HG03139 (cell line): ENCODE measurements at regions not wholly inside any gene's neighbourhood (a gene's known extent, or its start where the extent isn't known, plus 50 kb on each side); places are given as distances from the start of the nearest gene placed in this dataset.

ENCODE experiments used
- ATAC-seq: cut with Tn5 transposase; IDR thresholded peaks from one replicate; pipeline ENCODE4 v1.9.1; 2021; ENCODE audit not compliant: unreplicated experiment

- no peak for ATAC-seq
Observed at GRCh38 chr7:69130396-69130795, 467.9 kb upstream of the AUTS2 start.

- ATAC-seq, result no peak
Observed at GRCh38 chr7:69134316-69134715, 464.0 kb upstream of the AUTS2 start.

- no peak for ATAC-seq
Observed at GRCh38 chr7:69147631-69148030, 450.6 kb upstream of the AUTS2 start.

- no peak for ATAC-seq
Observed at GRCh38 chr7:69149804-69150782, 448.2 kb upstream of the AUTS2 start.

- ATAC-seq, result no peak
Observed at GRCh38 chr7:69162326-69162725, 435.9 kb upstream of the AUTS2 start.

- ATAC-seq, result no peak
Observed at GRCh38 chr7:69162931-69163670, 435.2 kb upstream of the AUTS2 start.

- ATAC-seq, result no peak
Observed at GRCh38 chr7:69166979-69167516, 431.2 kb upstream of the AUTS2 start.

- no peak for ATAC-seq
Observed at GRCh38 chr7:69169386-69169785, 428.9 kb upstream of the AUTS2 start.

- no peak for ATAC-seq
Observed at GRCh38 chr7:69172357-69173077, 425.8 kb upstream of the AUTS2 start.

- no peak for ATAC-seq
Observed at GRCh38 chr7:69173341-69173740, 424.9 kb upstream of the AUTS2 start.

GRCh38 chr7:69173846-69174245 lies 424.4 kb upstream of the AUTS2 start:
- no peak for ATAC-seq

GRCh38 chr7:69176841-69177240 lies 421.4 kb upstream of the AUTS2 start:
- no peak for ATAC-seq

- no peak for ATAC-seq
Observed at GRCh38 chr7:69177461-69177861, 420.8 kb upstream of the AUTS2 start.

- no peak for ATAC-seq
Observed at GRCh38 chr7:69177941-69178494, 420.3 kb upstream of the AUTS2 start.

GRCh38 chr7:69180662-69181061 lies 417.6 kb upstream of the AUTS2 start:
- ATAC-seq, result no peak

- no peak for ATAC-seq
Observed at GRCh38 chr7:69182596-69183467, 415.4 kb upstream of the AUTS2 start.

- ATAC-seq, result no peak
Observed at GRCh38 chr7:69184339-69184738, 413.9 kb upstream of the AUTS2 start.

- ATAC-seq, result no peak
Observed at GRCh38 chr7:69185170-69185569, 413.1 kb upstream of the AUTS2 start.

GRCh38 chr7:69186974-69187373 lies 411.3 kb upstream of the AUTS2 start:
- ATAC-seq, result no peak

GRCh38 chr7:69187824-69188333 lies 410.4 kb upstream of the AUTS2 start:
- no peak for ATAC-seq
